Nephron (organoid): ENCODE measurements at regions not wholly inside any gene's neighbourhood (a gene's known extent, or its start where the extent isn't known, plus 50 kb on each side); places are given as distances from the start of the nearest gene placed in this dataset.
"Not testable (repeated sequence)": the region's sequence is repeated elsewhere in the genome, so short reads cannot be mapped to it uniquely, and the experiment has no call there.

Experiments used
- H3K27ac Mint-ChIP-seq, 3 experiments: 2 replicates each; pipeline ENCODE4 v1.8.0; 2020; ENCODE audit warnings: mixed read lengths in 3 of 3, mild to moderate bottlenecking in 2 of 3, moderate library complexity in 1 of 3
- H3K27me3 Mint-ChIP-seq: 2 replicates; pipeline ENCODE4 v1.8.0; 2021; ENCODE audit warnings: low read depth, mild to moderate bottlenecking, moderate library complexity, mixed read lengths
- H3K36me3 Mint-ChIP-seq: 2 replicates; pipeline ENCODE4 v1.8.0; 2020; ENCODE audit warnings: low read depth, mixed read lengths
- H3K4me1 Mint-ChIP-seq: 2 replicates; pipeline ENCODE4 v1.8.0; 2020; ENCODE audit warnings: mixed read lengths
- H3K4me3 Mint-ChIP-seq, 3 experiments: 2 replicates each; pipeline ENCODE4 v1.8.0; 2020; ENCODE audit warnings: mild to moderate bottlenecking in 3 of 3, mixed read lengths in 3 of 3, moderate library complexity in 2 of 3
- H3K9me3 Mint-ChIP-seq: 2 replicates; pipeline ENCODE4 v1.8.0; 2020; ENCODE audit warnings: mixed read lengths
- TF ChIP-seq, protein P1 (sequence below), 3 experiments: fragments of 200-600 bp; sonication (generic); IDR thresholded peaks; one replicate each; pipeline ENCODE4 v1.5.0; 2021; ENCODE audit warnings: antibody characterized with exemption in 3 of 3; ENCODE audit not compliant: unreplicated experiment in 3 of 3

- H3K4me3 Mint-ChIP-seq = no peak overlapping the region
- H3K27ac Mint-ChIP-seq = no peak overlapping the region
Observed at GRCh38 chr18:4986677-4987076, 210.4 kb downstream of the AKAIN1 start.

DNA sequence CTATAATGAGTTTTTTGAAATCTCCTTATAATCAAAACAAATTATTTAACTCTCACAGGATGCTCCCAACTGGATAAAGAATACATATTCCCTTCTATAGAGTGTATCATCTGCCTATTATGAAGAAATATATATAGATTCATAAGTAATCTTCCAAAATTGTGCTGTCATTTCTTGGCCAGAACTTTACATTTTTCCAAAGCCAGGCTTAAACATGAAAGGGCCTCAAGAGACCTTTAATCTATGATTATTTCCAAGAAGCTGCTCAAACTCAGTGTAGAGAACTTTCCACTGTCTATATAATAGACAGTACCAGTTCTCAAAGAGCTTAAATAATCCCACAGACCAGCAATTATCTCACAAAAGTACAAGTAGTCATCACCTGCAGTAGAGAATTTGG, 211.0 kb downstream of the AKAIN1 start:
- peaks cover 8% of the 10 kb centered on the region for H3K9me3 Mint-ChIP-seq

More at GRCh38 chr18:4986677-4987076, 210.4 kb downstream of the AKAIN1 start:
- Mint-ChIP-seq H3K27me3 (peaks cover 7% of the 10 kb centered on the region), H3K4me1 (no peaks in the 10 kb centered on the region), H3K9me3 (peaks cover 5% of the 10 kb centered on the region), H3K36me3 (no peaks in the 10 kb centered on the region)
- TF ChIP-seq, protein P1, sequence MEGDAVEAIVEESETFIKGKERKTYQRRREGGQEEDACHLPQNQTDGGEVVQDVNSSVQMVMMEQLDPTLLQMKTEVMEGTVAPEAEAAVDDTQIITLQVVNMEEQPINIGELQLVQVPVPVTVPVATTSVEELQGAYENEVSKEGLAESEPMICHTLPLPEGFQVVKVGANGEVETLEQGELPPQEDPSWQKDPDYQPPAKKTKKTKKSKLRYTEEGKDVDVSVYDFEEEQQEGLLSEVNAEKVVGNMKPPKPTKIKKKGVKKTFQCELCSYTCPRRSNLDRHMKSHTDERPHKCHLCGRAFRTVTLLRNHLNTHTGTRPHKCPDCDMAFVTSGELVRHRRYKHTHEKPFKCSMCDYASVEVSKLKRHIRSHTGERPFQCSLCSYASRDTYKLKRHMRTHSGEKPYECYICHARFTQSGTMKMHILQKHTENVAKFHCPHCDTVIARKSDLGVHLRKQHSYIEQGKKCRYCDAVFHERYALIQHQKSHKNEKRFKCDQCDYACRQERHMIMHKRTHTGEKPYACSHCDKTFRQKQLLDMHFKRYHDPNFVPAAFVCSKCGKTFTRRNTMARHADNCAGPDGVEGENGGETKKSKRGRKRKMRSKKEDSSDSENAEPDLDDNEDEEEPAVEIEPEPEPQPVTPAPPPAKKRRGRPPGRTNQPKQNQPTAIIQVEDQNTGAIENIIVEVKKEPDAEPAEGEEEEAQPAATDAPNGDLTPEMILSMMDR (IDR thresholded peaks at IDR 0.05; ENCODE audit: unreplicated experiment in 3 of 3) = no peak

DNA sequence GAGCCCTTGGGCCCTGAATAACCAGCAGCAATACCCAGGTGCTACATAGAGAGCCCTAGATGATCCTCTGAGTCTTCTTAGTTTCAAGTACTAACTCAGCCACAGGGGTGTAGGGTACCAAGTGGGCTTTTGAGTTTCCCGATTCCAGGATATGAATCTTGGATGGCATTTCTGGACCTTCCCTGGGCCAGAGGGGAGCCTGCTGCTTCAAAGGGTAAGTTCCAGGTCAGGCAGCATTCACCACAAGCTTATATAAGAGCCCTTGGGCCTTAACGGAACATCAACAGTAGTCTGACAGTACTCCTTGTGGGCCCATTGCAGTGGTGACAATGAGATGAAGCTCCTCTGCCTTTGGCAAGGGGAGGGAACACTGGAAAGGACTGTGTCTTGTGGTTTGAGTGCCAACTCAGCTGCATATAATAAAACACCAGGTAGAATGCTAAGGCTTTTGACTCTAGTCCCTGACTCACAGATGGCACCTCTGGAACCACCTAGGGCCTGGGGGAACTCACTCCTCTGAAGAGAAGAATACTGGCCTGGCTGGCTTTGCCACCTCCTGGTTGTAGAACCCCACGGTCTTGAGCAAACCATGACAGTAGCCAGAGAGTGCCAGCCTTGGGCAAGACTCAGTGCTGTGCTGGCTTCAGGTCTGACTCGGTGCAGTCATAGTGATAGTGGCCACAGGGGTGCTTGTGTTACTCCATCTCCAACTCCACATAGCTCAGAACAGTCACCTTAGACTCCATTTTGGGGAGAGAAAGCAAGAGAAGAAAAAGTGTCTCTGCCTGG, 235.7 kb downstream of the AKAIN1 start:
- H3K36me3 Mint-ChIP-seq = no peaks in the 10 kb centered on the region
- H3K4me3 Mint-ChIP-seq = no peak overlapping the region
- H3K9me3 Mint-ChIP-seq = peaks cover 17% of the 10 kb centered on the region
- H3K4me1 Mint-ChIP-seq = no peaks in the 10 kb centered on the region
- TF ChIP-seq, protein P1 (IDR thresholded peaks at IDR 0.05; ENCODE audit: unreplicated experiment in 3 of 3) = no peak
- H3K27me3 Mint-ChIP-seq = no peaks in the 10 kb centered on the region
- no peak overlapping the region for H3K27ac Mint-ChIP-seq

More for the DNA sequence above, 211.0 kb downstream of the AKAIN1 start:
- H3K27ac Mint-ChIP-seq = no peak overlapping the region
- no peak overlapping the region for H3K4me3 Mint-ChIP-seq
- peaks cover 7% of the 10 kb centered on the region for H3K27me3 Mint-ChIP-seq
- TF ChIP-seq, protein P1 (IDR thresholded peaks at IDR 0.05; ENCODE audit: unreplicated experiment in 3 of 3) = no peak
- H3K4me1 Mint-ChIP-seq = no peaks in the 10 kb centered on the region
- H3K36me3 Mint-ChIP-seq = no peaks in the 10 kb centered on the region

DNA sequence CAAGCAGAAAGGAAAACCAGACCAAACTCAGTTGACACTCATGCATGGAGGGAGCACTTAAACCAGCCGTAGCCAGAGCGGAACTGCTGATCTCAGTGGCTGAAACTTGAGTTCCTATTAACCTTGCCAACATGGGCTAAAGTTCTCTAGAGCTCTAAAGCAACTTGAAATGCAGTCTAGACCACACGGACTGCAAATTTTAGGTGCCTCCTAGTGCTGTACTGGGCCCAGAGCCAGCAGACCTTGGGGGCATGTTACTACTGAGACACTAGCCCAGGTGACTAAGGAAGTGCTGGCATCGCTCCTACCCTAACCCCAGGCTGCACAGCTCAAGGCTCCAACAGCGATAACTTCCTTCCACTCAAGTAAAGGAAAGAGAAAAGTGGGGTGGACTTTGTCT, 236.5 kb downstream of the AKAIN1 start:
- Mint-ChIP-seq H3K27ac (no peak overlapping the region), H3K36me3 (no peaks in the 10 kb centered on the region)

DNA sequence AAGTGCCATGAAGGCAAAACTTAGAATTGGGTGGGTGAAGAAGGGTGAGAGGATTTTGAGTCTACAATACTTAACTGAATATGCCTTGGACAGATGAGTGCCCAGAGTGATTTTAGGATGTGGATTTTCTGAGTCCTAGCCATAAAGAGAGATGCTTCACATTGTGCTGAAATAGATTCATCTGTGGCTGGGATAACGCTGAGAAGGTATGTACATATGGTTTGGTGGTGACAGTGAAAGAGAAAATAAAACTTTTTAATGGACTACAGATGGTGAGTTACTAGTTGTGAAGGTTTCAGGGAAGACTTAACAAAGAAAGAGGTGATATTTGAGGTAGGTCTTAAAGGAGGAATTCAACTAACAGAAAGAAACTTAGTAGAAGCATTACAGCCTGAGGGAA, 265.8 kb downstream of the AKAIN1 start:
- Mint-ChIP-seq H3K4me1 (no peaks in the 10 kb centered on the region), H3K4me3 (no peak overlapping the region), H3K9me3 (peaks cover 17% of the 10 kb centered on the region), H3K36me3 (peaks cover 3% of the 10 kb centered on the region), H3K27ac (no peak overlapping the region), H3K27me3 (peaks cover 3% of the 10 kb centered on the region)
- TF ChIP-seq, protein P1 (IDR thresholded peaks at IDR 0.05; ENCODE audit: unreplicated experiment in 3 of 3) = no peak

More for the DNA sequence above, 236.5 kb downstream of the AKAIN1 start:
- TF ChIP-seq, protein P1 (IDR thresholded peaks at IDR 0.05; ENCODE audit: unreplicated experiment in 3 of 3) = no peak
- Mint-ChIP-seq H3K4me1 (no peaks in the 10 kb centered on the region), H3K4me3 (no peak overlapping the region), H3K9me3 (peaks cover 13% of the 10 kb centered on the region), H3K27me3 (no peaks in the 10 kb centered on the region)

DNA sequence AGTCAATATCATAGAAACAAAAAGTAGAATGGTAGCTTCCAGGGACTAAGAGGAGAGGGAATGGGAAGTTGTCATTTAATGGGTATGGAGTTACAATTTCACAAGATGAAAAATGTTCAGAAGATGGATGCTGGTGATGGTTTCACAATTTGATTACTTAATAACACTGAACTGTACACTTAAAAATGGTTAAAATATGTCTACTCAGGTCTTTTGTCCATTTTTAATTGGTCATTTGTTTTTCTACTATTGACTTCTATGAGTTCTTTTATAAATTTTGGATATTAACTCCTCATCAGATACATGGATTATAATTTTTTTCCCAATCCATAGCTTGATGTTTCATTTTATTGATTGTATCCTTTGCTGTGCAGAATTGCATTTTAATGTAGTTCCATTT, 275.5 kb downstream of the AKAIN1 start:
- H3K9me3 Mint-ChIP-seq = peaks cover 4% of the 10 kb centered on the region
- no peak overlapping the region for H3K4me3 Mint-ChIP-seq

DNA sequence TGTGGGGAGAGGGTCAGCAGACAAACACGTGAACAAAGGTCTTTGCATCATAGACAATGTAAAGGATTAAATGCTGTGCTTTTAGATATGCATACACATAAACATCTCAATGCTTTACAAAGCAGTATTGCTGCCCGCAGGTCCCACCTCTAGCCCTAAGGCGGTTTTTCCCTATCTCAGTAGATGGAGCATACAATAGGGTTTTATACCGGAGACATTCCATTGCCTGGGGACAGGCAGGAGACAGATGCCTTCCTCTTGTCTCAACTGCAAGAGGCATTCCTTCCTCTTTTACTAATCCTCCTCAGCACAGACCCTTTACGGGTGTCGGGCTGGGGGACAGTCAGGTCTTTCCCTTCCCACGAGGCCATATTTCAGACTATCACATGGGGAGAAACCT, 279.5 kb downstream of the AKAIN1 start:
- H3K4me3 Mint-ChIP-seq, H3K27me3 Mint-ChIP-seq, H3K27ac Mint-ChIP-seq, H3K36me3 Mint-ChIP-seq, H3K4me1 Mint-ChIP-seq, H3K9me3 Mint-ChIP-seq: not testable (repeated sequence)

More for the DNA sequence above, 275.5 kb downstream of the AKAIN1 start:
- TF ChIP-seq, protein P1 (IDR thresholded peaks at IDR 0.05; ENCODE audit: unreplicated experiment in 3 of 3) = no peak
- no peaks in the 10 kb centered on the region for H3K36me3 Mint-ChIP-seq
- no peaks in the 10 kb centered on the region for H3K4me1 Mint-ChIP-seq
- H3K27me3 Mint-ChIP-seq = no peaks in the 10 kb centered on the region
- no peak overlapping the region for H3K27ac Mint-ChIP-seq
